HG03066 (cell line): ENCODE measurements at regions not wholly inside any gene's neighbourhood (a gene's known extent, or its start where the extent isn't known, plus 50 kb on each side); places are given as distances from the start of the nearest gene placed in this dataset.

ENCODE experiments used
- ATAC-seq: cut with Tn5 transposase; IDR thresholded peaks from one replicate; pipeline ENCODE4 v1.9.1; 2021; ENCODE audit warnings: low read depth; ENCODE audit not compliant: unreplicated experiment

DNA sequence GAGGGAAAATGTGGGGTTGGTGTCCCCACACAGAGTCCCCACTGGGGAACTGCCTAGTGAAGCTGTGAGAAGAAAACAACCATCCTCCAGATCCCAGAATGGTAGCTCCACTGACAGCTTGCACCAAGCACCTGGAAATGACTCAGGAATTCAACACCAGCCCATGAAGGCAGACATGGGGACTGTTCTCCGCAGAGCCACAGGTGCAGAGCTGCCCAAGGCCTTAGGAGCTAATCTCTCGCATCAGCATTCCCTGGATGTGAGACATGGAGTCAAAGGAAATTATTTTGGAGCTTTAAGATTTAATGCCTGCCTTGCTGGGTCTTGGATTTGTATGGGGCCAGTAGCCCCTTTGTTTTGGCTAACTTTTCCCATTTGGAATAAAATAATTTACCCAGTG, 367.9 kb downstream of the FAM133A start:
- no peak for ATAC-seq

GRCh38 chrX:94045724-94046123, 371.7 kb downstream of the FAM133A start:
- ATAC-seq, result no peak

DNA sequence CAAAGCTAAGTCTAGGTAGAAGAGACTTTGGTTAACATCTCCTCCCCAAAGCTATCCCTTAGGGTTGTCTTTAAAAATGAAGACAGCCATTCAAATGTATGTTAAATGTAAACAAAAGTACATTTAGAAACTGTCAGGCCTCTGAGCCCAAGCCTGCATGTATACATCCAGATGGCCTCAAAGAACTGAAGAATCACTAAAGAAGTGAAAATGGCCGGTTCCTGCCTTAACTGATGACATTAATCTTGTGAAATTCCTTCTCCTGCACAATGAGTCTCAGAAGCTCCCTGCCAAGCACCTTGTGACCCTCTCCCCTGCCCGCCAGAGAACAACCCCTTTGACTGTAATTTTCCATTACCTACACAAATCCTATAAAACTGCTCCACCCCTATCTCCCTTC, 377.9 kb downstream of the FAM133A start:
- no peak for ATAC-seq

GRCh38 chrX:94053575-94053974, 379.6 kb downstream of the FAM133A start:
- ATAC-seq, result no peak

DNA sequence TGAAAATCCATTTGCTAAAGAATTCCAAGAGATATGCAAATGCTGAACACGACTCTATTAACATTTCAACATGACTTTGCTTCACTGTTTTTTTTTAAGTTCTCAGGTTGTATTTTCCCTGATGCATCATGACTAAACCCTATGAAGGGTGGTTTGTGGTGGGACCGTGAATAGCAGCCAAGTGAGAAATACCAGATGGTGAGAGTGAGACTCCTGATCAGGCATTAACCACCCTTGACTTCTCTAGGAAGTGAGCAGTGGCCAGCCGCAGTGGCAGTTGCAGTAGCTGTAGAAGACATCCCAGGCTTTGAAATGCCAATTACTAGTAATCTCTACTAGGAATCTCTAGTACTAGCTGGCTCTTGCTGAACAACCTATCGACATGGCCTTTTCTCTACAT, 383.4 kb downstream of the FAM133A start:
- no peak for ATAC-seq

GRCh38 chrX:94058728-94059382, 384.8 kb downstream of the FAM133A start:
- no peak for ATAC-seq

GRCh38 chrX:94065091-94065490, 391.1 kb downstream of the FAM133A start:
- ATAC-seq, result no peak

DNA sequence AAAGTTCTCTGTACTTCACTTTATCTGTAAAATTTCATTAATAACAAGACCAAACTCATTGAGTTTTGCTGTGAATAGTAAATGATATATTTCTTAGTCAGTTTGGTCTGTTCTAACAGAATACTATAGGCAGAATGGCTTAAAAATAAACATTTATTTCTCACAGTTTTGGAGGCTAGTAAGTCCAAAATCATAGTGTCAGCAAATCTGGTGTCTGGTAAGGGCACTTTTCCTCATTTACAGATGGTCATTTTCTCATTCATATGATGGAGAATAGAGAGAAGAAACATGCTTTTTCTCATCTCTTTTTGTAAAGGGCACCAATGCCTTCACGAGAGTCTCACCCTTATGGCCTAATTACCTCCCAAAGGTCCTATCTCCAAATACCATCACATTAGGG, 415.1 kb downstream of the FAM133A start:
- no peak for ATAC-seq

DNA sequence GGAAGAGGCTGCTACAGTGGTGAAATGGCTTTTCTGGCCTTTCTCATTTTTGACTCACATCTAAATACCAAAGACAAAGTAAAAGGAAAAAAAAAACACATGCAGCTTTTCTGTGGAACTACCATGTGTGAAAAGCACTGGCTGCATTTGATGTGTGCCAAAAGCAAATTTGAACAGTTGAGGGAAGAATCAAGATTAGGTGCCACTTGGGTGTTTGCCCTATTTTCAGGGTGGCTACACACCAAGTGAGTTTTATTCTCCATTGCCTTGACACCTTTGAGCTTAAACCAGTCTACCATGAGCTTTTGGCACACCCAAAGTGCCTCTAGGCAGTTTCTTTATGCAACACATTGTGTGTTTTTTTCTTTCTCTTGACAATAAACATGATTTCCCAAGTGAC, 423.9 kb downstream of the FAM133A start:
- no peak for ATAC-seq

GRCh38 chrX:94107981-94108380, 434.0 kb downstream of the FAM133A start:
- no peak for ATAC-seq

GRCh38 chrX:94114362-94114761, 440.4 kb downstream of the FAM133A start:
- ATAC-seq, result no peak

GRCh38 chrX:94121799-94122198, 447.8 kb downstream of the FAM133A start:
- ATAC-seq, result no peak

DNA sequence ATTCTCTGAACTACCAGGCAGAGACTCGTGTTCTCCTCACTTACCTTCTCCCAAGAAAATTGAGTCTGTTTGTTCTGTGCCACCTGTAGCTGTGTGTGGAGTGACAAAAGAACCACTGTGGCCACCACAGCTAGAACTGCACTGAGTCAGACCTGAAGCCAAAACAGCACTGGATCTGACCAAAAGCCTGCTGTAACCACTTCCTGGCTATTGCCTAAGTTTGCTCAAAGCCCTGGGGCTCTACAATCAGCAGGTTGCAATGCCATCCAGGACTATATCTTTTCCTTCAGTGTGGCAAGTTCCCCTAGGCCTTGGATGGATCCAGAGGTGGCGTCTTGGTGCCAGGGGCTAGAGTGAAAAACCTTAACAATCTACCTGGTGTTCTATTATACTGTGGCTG, 449.1 kb downstream of the FAM133A start:
- no peak for ATAC-seq

GRCh38 chrX:94162971-94163370, 489.0 kb downstream of the FAM133A start:
- no peak for ATAC-seq

DNA sequence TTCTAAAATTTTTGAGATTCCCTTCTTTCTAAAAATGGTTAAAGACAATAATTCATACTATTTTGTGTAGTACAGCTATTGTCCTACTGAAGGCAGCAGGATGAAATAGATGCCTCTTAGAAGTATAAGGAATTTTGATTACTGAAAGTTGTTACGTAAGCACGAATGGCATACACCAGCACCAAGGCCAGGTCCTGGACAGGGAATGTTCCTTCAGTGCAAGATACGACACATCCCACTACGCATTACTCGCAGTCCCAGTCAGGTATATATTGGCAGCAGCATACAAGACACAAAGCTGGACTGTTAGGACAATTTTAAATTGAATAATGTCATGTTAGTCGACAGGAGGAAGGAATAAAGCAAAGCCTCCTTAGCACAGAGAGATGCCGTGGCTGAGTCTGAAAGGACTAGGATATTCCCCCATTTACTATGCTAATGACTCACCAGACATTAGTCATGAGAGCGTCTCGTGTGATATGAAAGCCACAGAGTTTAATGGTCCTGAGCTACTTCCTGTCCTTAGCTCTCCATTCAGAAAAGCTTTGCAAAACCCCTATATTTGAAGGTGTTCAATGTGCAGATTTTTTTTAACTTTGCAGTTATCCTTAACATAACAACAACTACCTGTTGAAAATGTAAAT, 504.3 kb downstream of the FAM133A start:
- ATAC-seq, result no peak

- no peak for ATAC-seq
These were observed 530.5 kb downstream of the FAM133A start for GRCh38 chrX:94204524-94204923.

DNA sequence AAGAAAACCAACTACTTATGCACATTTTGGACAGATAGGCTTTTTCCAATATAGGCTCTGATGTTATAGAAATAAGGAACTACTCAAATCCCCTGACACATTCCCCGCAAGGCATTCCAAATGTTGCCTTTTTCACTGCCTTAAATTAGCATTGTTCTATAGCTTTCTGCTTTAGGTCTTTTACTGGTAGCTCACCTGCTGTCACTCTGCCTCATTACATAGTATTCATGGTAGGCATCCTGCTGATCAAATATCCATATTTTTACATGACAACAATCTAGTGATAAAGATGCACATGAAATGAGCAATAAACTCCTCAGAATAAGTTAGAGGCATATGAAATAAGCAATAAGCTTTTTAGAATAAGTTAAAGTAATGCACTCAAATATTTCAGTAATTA, 542.7 kb downstream of the FAM133A start:
- no peak for ATAC-seq

DNA sequence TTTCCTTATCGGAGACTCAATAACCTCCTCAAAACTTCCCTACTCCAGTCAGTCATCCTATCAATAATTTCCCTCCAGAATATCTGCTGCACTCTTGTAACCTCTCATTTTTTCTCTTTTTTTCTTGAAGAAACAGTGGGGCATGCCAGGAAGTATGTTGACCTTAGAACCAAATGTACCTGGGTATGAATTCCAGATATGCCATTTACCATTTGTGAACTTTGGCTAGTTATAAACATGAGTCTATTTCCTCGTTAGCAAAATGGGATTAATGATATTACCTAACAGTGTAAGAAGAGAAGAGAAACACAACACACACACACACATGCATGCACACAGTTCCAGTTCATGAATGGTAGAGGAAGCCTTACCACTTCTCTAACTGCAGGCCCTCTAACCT, 578.2 kb downstream of the FAM133A start:
- no peak for ATAC-seq

- ATAC-seq, result no peak
These were observed 582.4 kb downstream of the FAM133A start for GRCh38 chrX:94256396-94256795.

DNA sequence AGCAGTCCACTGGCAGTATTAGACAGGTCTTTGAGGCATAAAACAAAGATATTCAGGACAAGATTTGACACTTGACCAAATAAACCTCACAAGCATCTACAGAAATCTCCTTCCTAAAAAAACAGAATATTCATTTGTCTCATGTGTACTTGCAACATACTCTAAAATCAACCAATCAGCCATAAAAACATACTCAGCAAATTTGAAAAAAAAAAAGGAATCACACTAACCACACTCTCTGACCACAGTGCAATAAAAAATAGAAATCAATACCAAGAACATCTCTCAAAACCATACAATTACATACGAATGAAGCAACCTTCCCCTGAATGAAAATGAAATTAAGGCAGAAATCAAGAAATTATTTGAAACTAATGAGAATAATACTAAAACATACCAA, 591.3 kb downstream of the FAM133A start:
- ATAC-seq, result no peak

GRCh38 chrX:94288325-94288724, 614.3 kb downstream of the FAM133A start:
- no peak for ATAC-seq

DNA sequence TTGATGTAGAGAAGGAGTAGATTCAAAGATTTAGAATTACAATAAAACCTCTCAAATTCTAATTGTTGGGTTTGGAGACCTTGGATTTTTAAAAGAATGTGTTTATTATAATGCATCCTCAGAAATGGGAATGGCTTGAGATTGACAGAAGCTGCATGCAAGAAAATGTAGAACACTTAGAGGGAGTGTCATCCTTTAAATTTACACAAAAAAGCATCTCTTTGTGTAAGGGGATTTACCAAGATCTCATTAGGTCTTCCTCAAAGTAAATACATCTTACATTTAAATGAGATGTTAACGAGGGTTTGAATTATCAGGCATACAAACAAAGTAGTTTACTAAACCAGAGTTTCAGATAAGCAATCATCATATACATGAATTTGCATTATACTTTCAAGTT, 615.0 kb downstream of the FAM133A start:
- no peak for ATAC-seq

- ATAC-seq, result no peak
These were observed 628.4 kb downstream of the FAM133A start for GRCh38 chrX:94302446-94302845.
